ENCODE measurements at regions not wholly inside any gene's neighbourhood (a gene's known extent, or its start where the extent isn't known, plus 50 kb on each side); places are given as distances from the start of the nearest gene placed in this dataset.

- no CpG with 5 or more reads among the region's 8 CpGs for WGBS, 2 donors (ENCODE audit: extremely low coverage in 2 of 2, insufficient read length in 2 of 2, insufficient replicate concordance in 1 of 2)
- no peak overlapping the region for H3K27ac ChIP-seq (replicated peaks; ENCODE audit: low read length)
- H3K4ac ChIP-seq (ENCODE audit: low read length) = no peak overlapping the region
- H2AFZ ChIP-seq (ENCODE audit: low read length) = no peak overlapping the region
- no peaks in the 10 kb centered on the region for H3K27me3 ChIP-seq (ENCODE audit: control insufficient read depth in 3 of 3, insufficient read depth in 3 of 3, low read depth in 1 of 3, low read length in 3 of 3)
- peaks cover 0 to 2% of the 10 kb centered on the region in 2 donors for H3K9me3 ChIP-seq (replicated peaks in 1 of 2; ENCODE audit: control insufficient read depth in 2 of 2, insufficient read depth in 1 of 2, low read depth in 1 of 2, low read length in 2 of 2)
- DNase-seq (ENCODE audit: low spot score) = no peak
- H4K8ac ChIP-seq (ENCODE audit: low read depth, low read length) = no peak overlapping the region
- H2AK5ac ChIP-seq (ENCODE audit: low read depth, low read length) = no peak overlapping the region
- H2BK15ac ChIP-seq (ENCODE audit: low read length) = no peak overlapping the region
- no peak overlapping the region for H2BK12ac ChIP-seq (ENCODE audit: low read length)
- no peak overlapping the region for H3K18ac ChIP-seq (ENCODE audit: low read length)
- H3K79me1 ChIP-seq (ENCODE audit: low read depth, low read length) = peaks cover 2% of the 10 kb centered on the region
- no peak overlapping the region for H3K4me2 ChIP-seq (ENCODE audit: insufficient read depth, low read length, poor library complexity, severe bottlenecking)
- H2BK120ac ChIP-seq (ENCODE audit: low read depth, low read length) = no peak overlapping the region
- H4K91ac ChIP-seq (ENCODE audit: low read depth, low read length, poor library complexity) = no peak overlapping the region
- no peak overlapping the region for H3K14ac ChIP-seq (ENCODE audit: low read length)
- no peaks in the 10 kb centered on the region for H3K4me1 ChIP-seq (ENCODE audit: control insufficient read depth in 2 of 2, insufficient read depth in 1 of 2, low read depth in 1 of 2, low read length in 2 of 2)
- no peak overlapping the region for H3K4me3 ChIP-seq (ENCODE audit: low read length in 2 of 2)
- H3K36me3 ChIP-seq (replicated peaks in 1 of 2; ENCODE audit: control insufficient read depth in 2 of 2, insufficient read depth in 2 of 2, low read length in 2 of 2) = no peaks in the 10 kb centered on the region
- H3K23ac ChIP-seq (ENCODE audit: low read depth, low read length, poor library complexity) = no peak overlapping the region
- H2BK5ac ChIP-seq (ENCODE audit: low read length) = no peak overlapping the region
- H3K9ac ChIP-seq (ENCODE audit: low read depth, low read length, poor library complexity) = no peak overlapping the region
These were observed 144.1 kb upstream of the ALCAM start for GRCh38 chr3:105222568-105223093.

DNA sequence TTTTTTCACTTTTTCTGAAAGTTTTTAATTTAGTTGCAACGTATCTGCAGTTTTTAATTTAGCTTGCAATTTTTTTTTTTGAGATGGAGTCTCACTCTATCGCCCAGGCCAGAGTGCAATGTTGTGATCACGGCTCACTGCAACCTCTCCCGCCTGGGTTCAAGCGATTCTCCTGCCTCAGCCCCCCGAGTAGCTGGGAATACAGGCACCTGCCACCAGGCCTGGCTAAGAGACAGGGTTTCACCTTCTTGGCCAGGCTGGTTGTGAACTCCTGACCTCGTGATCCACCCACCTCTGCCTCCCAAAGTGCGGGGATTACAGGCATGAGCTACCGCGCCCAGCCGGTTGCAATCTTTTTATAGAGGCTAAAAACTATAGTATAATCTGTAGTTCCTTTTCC lies 142.9 kb upstream of the ALCAM start:
- Histone ChIP-seq H3K14ac (ENCODE audit: low read length) (no peak overlapping the region), H3K18ac (ENCODE audit: low read length) (peak overlapping the region; percentile 38), H3K27ac (replicated peaks; ENCODE audit: low read length) (no peak overlapping the region), H2BK12ac (ENCODE audit: low read length) (no peak overlapping the region), H3K79me1 (ENCODE audit: low read depth, low read length) (peaks cover 2% of the 10 kb centered on the region), H2BK5ac (ENCODE audit: low read length) (no peak overlapping the region), H4K91ac (ENCODE audit: low read depth, low read length, poor library complexity) (no peak overlapping the region), H3K23ac (ENCODE audit: low read depth, low read length, poor library complexity) (no peak overlapping the region), H3K4me1 (ENCODE audit: control insufficient read depth in 2 of 2, insufficient read depth in 1 of 2, low read depth in 1 of 2, low read length in 2 of 2) (no peaks in the 10 kb centered on the region), H3K4ac (ENCODE audit: low read length) (no peak overlapping the region), H3K9me3 (replicated peaks in 1 of 2; ENCODE audit: control insufficient read depth in 2 of 2, insufficient read depth in 1 of 2, low read depth in 1 of 2, low read length in 2 of 2) (peaks cover 0 to 2% of the 10 kb centered on the region in 2 donors), H2BK15ac (ENCODE audit: low read length) (no peak overlapping the region), H3K4me2 (ENCODE audit: insufficient read depth, low read length, poor library complexity, severe bottlenecking) (no peak overlapping the region), H2AK5ac (ENCODE audit: low read depth, low read length) (no peak overlapping the region), H3K9ac (ENCODE audit: low read depth, low read length, poor library complexity) (no peak overlapping the region), H2BK120ac (ENCODE audit: low read depth, low read length) (no peak overlapping the region), H3K27me3 (ENCODE audit: control insufficient read depth in 3 of 3, insufficient read depth in 3 of 3, low read depth in 1 of 3, low read length in 3 of 3) (no peaks in the 10 kb centered on the region), H3K4me3 (ENCODE audit: low read length in 2 of 2) (no peak overlapping the region), H3K36me3 (replicated peaks in 1 of 2; ENCODE audit: control insufficient read depth in 2 of 2, insufficient read depth in 2 of 2, low read length in 2 of 2) (no peaks in the 10 kb centered on the region), H2AFZ (ENCODE audit: low read length) (no peak overlapping the region), H4K8ac (ENCODE audit: low read depth, low read length) (no peak overlapping the region)
- no peak for DNase-seq (ENCODE audit: low spot score)
- no CpG with 5 or more reads among the region's 11 CpGs for WGBS, 2 donors (ENCODE audit: extremely low coverage in 2 of 2, insufficient read length in 2 of 2, insufficient replicate concordance in 1 of 2)

GRCh38 chr3:105228696-105229095 lies 138.0 kb upstream of the ALCAM start:
- Histone ChIP-seq H2BK120ac (ENCODE audit: low read depth, low read length) (no peak overlapping the region), H3K14ac (ENCODE audit: low read length) (no peak overlapping the region), H3K9me3 (replicated peaks in 1 of 2; ENCODE audit: control insufficient read depth in 2 of 2, insufficient read depth in 1 of 2, low read depth in 1 of 2, low read length in 2 of 2) (no peaks in the 10 kb centered on the region), H3K18ac (ENCODE audit: low read length) (no peak overlapping the region), H2BK15ac (ENCODE audit: low read length) (no peak overlapping the region), H2BK5ac (ENCODE audit: low read length) (no peak overlapping the region), H3K4me1 (ENCODE audit: control insufficient read depth in 2 of 2, insufficient read depth in 1 of 2, low read depth in 1 of 2, low read length in 2 of 2) (no peaks in the 10 kb centered on the region), H3K4me3 (ENCODE audit: low read length in 2 of 2) (no peak overlapping the region), H2BK12ac (ENCODE audit: low read length) (no peak overlapping the region), H3K9ac (ENCODE audit: low read depth, low read length, poor library complexity) (no peak overlapping the region), H2AK5ac (ENCODE audit: low read depth, low read length) (no peak overlapping the region), H3K4me2 (ENCODE audit: insufficient read depth, low read length, poor library complexity, severe bottlenecking) (no peak overlapping the region), H3K36me3 (replicated peaks in 1 of 2; ENCODE audit: control insufficient read depth in 2 of 2, insufficient read depth in 2 of 2, low read length in 2 of 2) (no peaks in the 10 kb centered on the region), H3K79me1 (ENCODE audit: low read depth, low read length) (peaks cover 2% of the 10 kb centered on the region), H3K27ac (replicated peaks; ENCODE audit: low read length) (no peak overlapping the region), H4K91ac (ENCODE audit: low read depth, low read length, poor library complexity) (no peak overlapping the region), H4K8ac (ENCODE audit: low read depth, low read length) (no peak overlapping the region), H3K27me3 (ENCODE audit: control insufficient read depth in 3 of 3, insufficient read depth in 3 of 3, low read depth in 1 of 3, low read length in 3 of 3) (no peaks in the 10 kb centered on the region), H2AFZ (ENCODE audit: low read length) (no peak overlapping the region), H3K23ac (ENCODE audit: low read depth, low read length, poor library complexity) (no peak overlapping the region), H3K4ac (ENCODE audit: low read length) (no peak overlapping the region)
- no CpG with 5 or more reads among the region's 3 CpGs for WGBS, 2 donors (ENCODE audit: extremely low coverage in 2 of 2, insufficient read length in 2 of 2, insufficient replicate concordance in 1 of 2)
- DNase-seq (ENCODE audit: low spot score) = no peak

GRCh38 chr3:105232553-105232952 lies 134.2 kb upstream of the ALCAM start:
- Histone ChIP-seq H3K27ac (replicated peaks; ENCODE audit: low read length) (no peak overlapping the region), H3K18ac (ENCODE audit: low read length) (no peak overlapping the region), H2BK15ac (ENCODE audit: low read length) (no peak overlapping the region), H3K9me3 (replicated peaks in 1 of 2; ENCODE audit: control insufficient read depth in 2 of 2, insufficient read depth in 1 of 2, low read depth in 1 of 2, low read length in 2 of 2) (no peaks in the 10 kb centered on the region), H4K91ac (ENCODE audit: low read depth, low read length, poor library complexity) (no peak overlapping the region), H3K9ac (ENCODE audit: low read depth, low read length, poor library complexity) (no peak overlapping the region), H3K4ac (ENCODE audit: low read length) (no peak overlapping the region), H3K4me3 (ENCODE audit: low read length in 2 of 2) (no peak overlapping the region), H3K4me2 (ENCODE audit: insufficient read depth, low read length, poor library complexity, severe bottlenecking) (no peak overlapping the region), H3K4me1 (ENCODE audit: control insufficient read depth in 2 of 2, insufficient read depth in 1 of 2, low read depth in 1 of 2, low read length in 2 of 2) (no peaks in the 10 kb centered on the region), H3K23ac (ENCODE audit: low read depth, low read length, poor library complexity) (no peak overlapping the region), H3K36me3 (replicated peaks in 1 of 2; ENCODE audit: control insufficient read depth in 2 of 2, insufficient read depth in 2 of 2, low read length in 2 of 2) (no peaks in the 10 kb centered on the region), H2BK120ac (ENCODE audit: low read depth, low read length) (no peak overlapping the region), H3K27me3 (ENCODE audit: control insufficient read depth in 3 of 3, insufficient read depth in 3 of 3, low read depth in 1 of 3, low read length in 3 of 3) (no peaks in the 10 kb centered on the region), H2AFZ (ENCODE audit: low read length) (no peak overlapping the region), H3K79me1 (ENCODE audit: low read depth, low read length) (no peaks in the 10 kb centered on the region), H2AK5ac (ENCODE audit: low read depth, low read length) (no peak overlapping the region), H3K14ac (ENCODE audit: low read length) (no peak overlapping the region), H2BK5ac (ENCODE audit: low read length) (no peak overlapping the region), H2BK12ac (ENCODE audit: low read length) (no peak overlapping the region), H4K8ac (ENCODE audit: low read depth, low read length) (no peak overlapping the region)
- DNase-seq (ENCODE audit: low spot score) = no peak
- no CpG with 5 or more reads among the region's 1 CpG for WGBS, 2 donors (ENCODE audit: extremely low coverage in 2 of 2, insufficient read length in 2 of 2, insufficient replicate concordance in 1 of 2)
